Neural crest cell (in vitro differentiated cells): ENCODE measurements at regions not wholly inside any gene's neighbourhood (a gene's known extent, or its start where the extent isn't known, plus 50 kb on each side); places are given as distances from the start of the nearest gene placed in this dataset.

Experiments
- DNase-seq: peaks from one replicate; pipeline ENCODE4 v3.0.0; 2021; ENCODE audit warnings: low read depth, mixed read lengths, low spot score
- H3K27ac Mint-ChIP-seq: one replicate; pipeline ENCODE4 v1.8.0; 2021; ENCODE audit warnings: mild to moderate bottlenecking, mixed read lengths; ENCODE audit not compliant: unreplicated experiment
- H3K27me3 Mint-ChIP-seq: 2 replicates; pipeline ENCODE4 v1.8.0; 2021; ENCODE audit warnings: low read depth, mild to moderate bottlenecking, mixed read lengths
- H3K36me3 Mint-ChIP-seq: 2 replicates; pipeline ENCODE4 v1.8.0; 2021; ENCODE audit warnings: low read depth, mild to moderate bottlenecking, mixed read lengths
- H3K4me1 Mint-ChIP-seq: 2 replicates; pipeline ENCODE4 v1.8.0; 2021; ENCODE audit warnings: mixed read lengths
- H3K4me3 Mint-ChIP-seq: one replicate; pipeline ENCODE4 v1.8.0; 2021; ENCODE audit warnings: mild to moderate bottlenecking, mixed read lengths
- H3K9me3 Mint-ChIP-seq: 2 replicates; pipeline ENCODE4 v1.8.0; 2021; ENCODE audit warnings: mixed read lengths
- TF ChIP-seq, protein P1 (sequence below): fragments of 200-600 bp; sonication (generic); conservative IDR thresholded peaks from 2 replicates; pipeline ENCODE4 v1.5.0; 2021; ENCODE audit warnings: antibody characterized with exemption, mild to moderate bottlenecking

DNA sequence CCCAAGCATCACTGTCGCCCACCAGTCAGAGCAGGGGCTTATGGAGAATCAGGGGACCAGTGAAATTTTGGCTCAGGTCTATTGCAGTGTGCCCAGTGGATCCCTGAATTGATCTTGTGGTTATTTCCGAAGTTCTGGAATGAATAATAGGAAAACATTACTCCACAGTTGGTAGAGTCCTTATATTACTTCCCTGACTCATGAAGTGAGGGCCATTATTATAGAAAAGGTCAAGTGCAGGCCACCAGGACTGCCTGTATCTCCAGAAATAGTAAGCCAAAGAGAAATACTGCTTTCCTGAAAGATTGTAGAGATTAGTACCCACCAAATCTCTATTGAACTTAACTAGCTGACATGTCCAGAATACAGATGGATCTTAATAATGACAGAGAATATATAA is 335.0 kb downstream of the NPR3 start:
- Mint-ChIP-seq H3K4me3 (no peak overlapping the region), H3K9me3 (peaks cover 7% of the 10 kb centered on the region), H3K4me1 (no peaks in the 10 kb centered on the region), H3K27me3 (no peaks in the 10 kb centered on the region), H3K36me3 (no peaks in the 10 kb centered on the region), H3K27ac (no peak overlapping the region)
- no peak for DNase-seq
- TF ChIP-seq, protein P1, sequence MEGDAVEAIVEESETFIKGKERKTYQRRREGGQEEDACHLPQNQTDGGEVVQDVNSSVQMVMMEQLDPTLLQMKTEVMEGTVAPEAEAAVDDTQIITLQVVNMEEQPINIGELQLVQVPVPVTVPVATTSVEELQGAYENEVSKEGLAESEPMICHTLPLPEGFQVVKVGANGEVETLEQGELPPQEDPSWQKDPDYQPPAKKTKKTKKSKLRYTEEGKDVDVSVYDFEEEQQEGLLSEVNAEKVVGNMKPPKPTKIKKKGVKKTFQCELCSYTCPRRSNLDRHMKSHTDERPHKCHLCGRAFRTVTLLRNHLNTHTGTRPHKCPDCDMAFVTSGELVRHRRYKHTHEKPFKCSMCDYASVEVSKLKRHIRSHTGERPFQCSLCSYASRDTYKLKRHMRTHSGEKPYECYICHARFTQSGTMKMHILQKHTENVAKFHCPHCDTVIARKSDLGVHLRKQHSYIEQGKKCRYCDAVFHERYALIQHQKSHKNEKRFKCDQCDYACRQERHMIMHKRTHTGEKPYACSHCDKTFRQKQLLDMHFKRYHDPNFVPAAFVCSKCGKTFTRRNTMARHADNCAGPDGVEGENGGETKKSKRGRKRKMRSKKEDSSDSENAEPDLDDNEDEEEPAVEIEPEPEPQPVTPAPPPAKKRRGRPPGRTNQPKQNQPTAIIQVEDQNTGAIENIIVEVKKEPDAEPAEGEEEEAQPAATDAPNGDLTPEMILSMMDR = no peak

DNA sequence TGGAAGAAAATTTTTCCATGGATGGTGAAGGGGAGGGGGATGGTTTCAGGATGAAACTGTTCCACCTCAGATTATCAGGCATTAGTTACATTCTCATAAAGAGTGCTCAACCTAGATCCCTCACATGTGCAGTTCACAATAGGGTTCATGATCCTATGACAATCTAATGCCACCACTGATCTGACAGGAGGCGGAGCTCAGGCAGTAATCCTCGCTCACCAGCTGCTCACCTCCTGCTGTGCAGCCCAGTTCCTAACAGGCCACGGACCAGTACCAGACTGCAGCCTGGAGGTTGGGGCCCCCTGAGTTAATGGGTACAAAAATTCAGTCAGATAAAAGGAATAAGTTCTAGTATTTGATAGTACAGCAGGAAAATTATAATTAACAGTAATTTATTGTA is 337.2 kb downstream of the NPR3 start:
- Mint-ChIP-seq H3K27ac (no peak overlapping the region), H3K9me3 (peaks cover under 1% of the 10 kb centered on the region), H3K36me3 (no peaks in the 10 kb centered on the region), H3K4me3 (no peak overlapping the region), H3K4me1 (no peaks in the 10 kb centered on the region), H3K27me3 (no peaks in the 10 kb centered on the region)
- TF ChIP-seq, protein P1 = no peak
- no peak for DNase-seq

DNA sequence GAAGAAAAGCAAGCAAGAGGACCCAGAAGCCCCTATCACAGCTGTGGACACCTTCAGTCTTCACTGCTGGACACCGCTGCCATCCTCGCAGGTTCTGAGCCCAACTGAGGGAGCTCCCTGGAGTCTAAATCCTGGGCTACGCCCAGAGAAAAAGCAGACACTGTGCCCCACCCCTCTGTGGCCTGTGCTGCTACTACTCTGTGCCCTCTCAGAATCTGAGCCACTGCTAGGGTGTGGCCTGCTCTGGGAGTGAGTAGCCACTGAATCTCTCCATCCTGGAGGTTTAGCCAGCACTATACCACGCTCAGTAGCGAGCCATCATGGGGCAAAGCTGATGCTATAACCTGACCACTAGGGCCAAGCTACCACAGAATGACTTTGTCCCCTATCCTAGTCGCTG is 338.2 kb downstream of the NPR3 start:
- Mint-ChIP-seq H3K4me1 (no peaks in the 10 kb centered on the region), H3K27me3 (no peaks in the 10 kb centered on the region), H3K36me3 (no peaks in the 10 kb centered on the region), H3K4me3 (no peak overlapping the region), H3K27ac (no peak overlapping the region), H3K9me3 (peaks cover 5% of the 10 kb centered on the region)
- no peak for DNase-seq
- TF ChIP-seq, protein P1 = no peak

DNA sequence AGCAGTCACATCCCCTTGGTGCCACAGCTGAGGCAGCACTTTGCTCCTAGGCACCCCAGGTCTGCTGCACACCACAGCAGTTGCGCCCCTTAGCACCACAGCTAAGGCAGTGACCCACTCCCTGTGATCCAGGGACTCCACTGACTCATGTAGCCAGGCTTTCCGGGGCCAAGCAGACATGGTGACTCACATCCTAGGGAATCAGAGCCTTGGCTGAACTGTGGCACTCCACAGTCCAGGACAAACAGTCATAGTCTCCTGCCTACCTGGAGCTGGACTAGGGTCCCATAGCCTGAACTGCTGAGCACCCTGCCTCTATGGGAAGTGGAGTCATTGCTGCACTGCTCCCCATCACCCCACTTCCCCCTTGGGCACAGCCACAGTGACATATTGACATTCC is 338.7 kb downstream of the NPR3 start:
- no peaks in the 10 kb centered on the region for H3K4me1 Mint-ChIP-seq

DNA sequence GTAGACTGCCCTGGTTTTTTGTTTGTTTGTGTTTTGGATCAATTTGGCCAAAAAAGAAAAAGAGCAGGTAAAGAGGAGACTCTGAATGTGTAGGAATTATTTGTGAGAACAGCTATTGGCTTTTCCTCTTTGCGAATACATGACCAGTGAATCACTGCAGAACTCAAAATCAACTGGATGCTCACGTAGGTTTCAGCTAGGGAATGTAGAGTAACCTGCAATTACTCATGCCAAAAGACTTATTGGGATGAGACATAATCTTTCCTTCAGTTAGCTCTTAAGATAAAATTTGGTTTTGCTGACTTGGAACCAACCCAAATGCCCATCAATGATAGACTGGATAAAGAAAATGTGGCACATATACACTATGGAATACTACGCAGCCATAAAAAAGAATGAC is 348.0 kb downstream of the NPR3 start:
- peaks cover 7% of the 10 kb centered on the region for H3K9me3 Mint-ChIP-seq
- H3K4me3 Mint-ChIP-seq = no peak overlapping the region
- H3K27ac Mint-ChIP-seq = no peak overlapping the region
- no peak for DNase-seq
- no peaks in the 10 kb centered on the region for H3K4me1 Mint-ChIP-seq
- H3K36me3 Mint-ChIP-seq = no peaks in the 10 kb centered on the region
- no peaks in the 10 kb centered on the region for H3K27me3 Mint-ChIP-seq
- TF ChIP-seq, protein P1 = no peak

More for the DNA sequence above, 338.7 kb downstream of the NPR3 start:
- TF ChIP-seq, protein P1 = no peak
- Mint-ChIP-seq H3K27me3 (no peaks in the 10 kb centered on the region), H3K36me3 (no peaks in the 10 kb centered on the region), H3K4me3 (no peak overlapping the region), H3K9me3 (peaks cover 5% of the 10 kb centered on the region), H3K27ac (no peak overlapping the region)
- DNase-seq = no peak

DNA sequence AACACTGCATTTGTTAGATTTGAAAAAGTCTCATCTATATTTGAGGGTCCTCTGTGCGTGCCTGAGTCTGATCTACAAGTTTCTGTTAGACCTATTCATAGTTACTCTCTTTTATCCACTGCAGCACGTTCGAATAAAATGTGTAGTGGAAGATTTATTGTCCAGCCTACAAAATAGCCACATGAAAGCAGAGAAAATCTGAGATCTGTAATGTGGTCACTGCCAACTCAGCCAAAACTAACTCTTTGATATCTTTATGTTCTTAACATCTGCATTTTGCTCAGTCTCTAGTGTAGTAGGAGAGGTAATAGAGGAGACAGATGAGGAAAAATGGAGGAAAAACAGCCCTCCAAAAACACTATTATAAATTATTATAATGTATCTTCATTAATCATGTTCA is 354.0 kb downstream of the NPR3 start:
- H3K4me1 Mint-ChIP-seq = no peaks in the 10 kb centered on the region
- H3K27me3 Mint-ChIP-seq = no peaks in the 10 kb centered on the region
- DNase-seq = no peak
- H3K27ac Mint-ChIP-seq = no peak overlapping the region
- no peak overlapping the region for H3K4me3 Mint-ChIP-seq
- TF ChIP-seq, protein P1 = no peak
- H3K9me3 Mint-ChIP-seq = peaks cover 2% of the 10 kb centered on the region
- no peaks in the 10 kb centered on the region for H3K36me3 Mint-ChIP-seq
